ENCODE measurements at regions not wholly inside any gene's neighbourhood (a gene's known extent, or its start where the extent isn't known, plus 50 kb on each side); places are given as distances from the start of the nearest gene placed in this dataset.

DNA sequence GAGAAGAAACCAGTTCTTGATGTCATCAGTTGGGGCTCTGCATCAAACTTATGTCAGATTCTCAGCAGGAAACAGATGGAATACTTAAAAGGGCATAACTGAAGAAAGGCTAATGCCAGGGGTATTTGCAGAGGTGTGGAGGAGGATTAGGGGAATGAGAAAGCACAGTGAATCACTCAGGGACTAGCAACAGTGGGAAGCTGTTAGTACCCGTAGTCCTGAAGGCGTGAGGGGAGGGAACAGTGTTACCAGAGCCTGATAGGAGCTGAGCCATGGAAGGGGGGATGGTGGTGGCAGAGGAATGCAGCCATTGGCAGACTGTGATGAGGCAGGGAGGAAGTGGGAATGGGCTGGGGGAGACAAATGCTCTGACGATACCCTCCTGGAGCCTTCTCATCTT, 162.3 kb downstream of the UTP18 start:
- FAIRE-seq (no peak), DNase-seq (ENCODE audit: low read depth, low spot score) (no peak)
- Histone ChIP-seq H3K36me3 (ENCODE audit: control insufficient read depth in 2 of 2, extremely low read depth in 1 of 2, insufficient read depth in 2 of 2, low read length in 2 of 2) (no peaks in the 10 kb centered on the region), H3K4me3 (ENCODE audit: control insufficient read depth in 2 of 3, extremely low read depth in 1 of 3, insufficient read depth in 2 of 3, low read depth in 1 of 3, low read length in 3 of 3) (no peak overlapping the region), H3K9me3 (ENCODE audit: control insufficient read depth, low read depth, low read length) (no peaks in the 10 kb centered on the region), H3K9me1 (ENCODE audit: control insufficient read depth, extremely low read depth, insufficient read depth, low read length) (no peaks in the 10 kb centered on the region), H3K9ac (ENCODE audit: control insufficient read depth, extremely low read depth, insufficient read depth, low read length) (no peak overlapping the region), H2AFZ (ENCODE audit: control insufficient read depth, low read length) (no peak overlapping the region), H3K4me2 (ENCODE audit: control insufficient read depth, extremely low read depth, insufficient read depth, low read depth, low read length) (no peak overlapping the region), H4K20me1 (ENCODE audit: control insufficient read depth, extremely low read depth, insufficient read depth, low read length) (no peaks in the 10 kb centered on the region), H3K27me3 (ENCODE audit: control insufficient read depth, extremely low read depth, insufficient read depth, low read length) (no peaks in the 10 kb centered on the region), H3K79me2 (ENCODE audit: control insufficient read depth, insufficient read depth, low read length) (no peaks in the 10 kb centered on the region), H3K4me1 (ENCODE audit: control insufficient read depth, extremely low read depth, insufficient read depth, low read length) (no peaks in the 10 kb centered on the region), H3K27ac (ENCODE audit: control insufficient read depth, insufficient read depth, low read length) (no peak overlapping the region)
- dilution Hi-C loops (cut with MboI; ENCODE audit: extremely low pct_ligation_motif_present, low sequenced_read_pairs) = no loop called here
- TF ChIP-seq, protein P1, sequence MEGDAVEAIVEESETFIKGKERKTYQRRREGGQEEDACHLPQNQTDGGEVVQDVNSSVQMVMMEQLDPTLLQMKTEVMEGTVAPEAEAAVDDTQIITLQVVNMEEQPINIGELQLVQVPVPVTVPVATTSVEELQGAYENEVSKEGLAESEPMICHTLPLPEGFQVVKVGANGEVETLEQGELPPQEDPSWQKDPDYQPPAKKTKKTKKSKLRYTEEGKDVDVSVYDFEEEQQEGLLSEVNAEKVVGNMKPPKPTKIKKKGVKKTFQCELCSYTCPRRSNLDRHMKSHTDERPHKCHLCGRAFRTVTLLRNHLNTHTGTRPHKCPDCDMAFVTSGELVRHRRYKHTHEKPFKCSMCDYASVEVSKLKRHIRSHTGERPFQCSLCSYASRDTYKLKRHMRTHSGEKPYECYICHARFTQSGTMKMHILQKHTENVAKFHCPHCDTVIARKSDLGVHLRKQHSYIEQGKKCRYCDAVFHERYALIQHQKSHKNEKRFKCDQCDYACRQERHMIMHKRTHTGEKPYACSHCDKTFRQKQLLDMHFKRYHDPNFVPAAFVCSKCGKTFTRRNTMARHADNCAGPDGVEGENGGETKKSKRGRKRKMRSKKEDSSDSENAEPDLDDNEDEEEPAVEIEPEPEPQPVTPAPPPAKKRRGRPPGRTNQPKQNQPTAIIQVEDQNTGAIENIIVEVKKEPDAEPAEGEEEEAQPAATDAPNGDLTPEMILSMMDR (optimal IDR thresholded peaks at IDR 0.05 in 1 of 3, IDR thresholded peaks at IDR 0.05 in 1 of 3, conservative IDR thresholded peaks at IDR 0.05 in 1 of 3; ENCODE audit: extremely low read depth in 1 of 3, insufficient read depth in 2 of 3, low read length in 3 of 3) = no peak
- TF ChIP-seq EZH2 (IDR thresholded peaks at IDR 0.05; ENCODE audit: low read length) = no peak

DNA sequence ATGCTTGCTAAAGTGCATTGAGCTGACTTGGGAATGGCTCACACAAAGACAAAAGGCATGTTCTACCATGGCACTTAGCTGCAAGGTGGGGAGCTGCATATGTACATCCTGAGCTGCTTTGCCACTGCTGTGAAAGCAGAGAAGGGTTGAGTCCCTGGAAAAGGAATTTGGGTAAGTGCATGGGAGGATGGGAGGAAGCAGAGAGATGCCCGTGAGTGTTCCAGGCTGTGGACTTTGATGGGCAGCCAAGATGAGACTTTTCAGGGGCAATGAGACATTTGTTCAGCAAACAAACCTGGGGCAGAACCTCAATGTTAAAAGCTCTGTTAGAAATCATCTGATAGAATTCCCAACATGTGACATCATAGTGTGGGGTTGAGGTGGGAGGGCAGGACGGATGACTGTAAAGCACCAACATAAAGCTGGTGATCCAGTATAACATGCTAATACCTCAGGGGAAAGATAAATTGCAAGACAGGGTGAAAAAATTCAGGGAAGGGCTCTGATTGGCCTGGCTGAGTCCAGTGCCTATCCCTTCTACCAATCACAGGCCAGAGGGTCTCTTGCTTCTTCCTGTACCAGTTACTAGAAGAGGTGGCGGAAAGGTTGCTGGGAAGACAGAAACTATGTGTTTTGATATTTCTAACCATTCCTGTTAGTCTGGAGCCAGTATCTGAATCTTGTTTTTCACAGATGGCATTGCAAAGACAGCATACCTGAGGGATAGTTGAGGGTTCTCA, 163.2 kb downstream of the UTP18 start:
- no peak overlapping the region for H3K4me2 ChIP-seq (ENCODE audit: control insufficient read depth, extremely low read depth, insufficient read depth, low read depth, low read length)
- dilution Hi-C loops (cut with MboI; ENCODE audit: extremely low pct_ligation_motif_present, low sequenced_read_pairs) = no loop called here
- H2AFZ ChIP-seq (ENCODE audit: control insufficient read depth, low read length) = no peak overlapping the region
- H3K27me3 ChIP-seq (ENCODE audit: control insufficient read depth, extremely low read depth, insufficient read depth, low read length) = no peaks in the 10 kb centered on the region
- H3K79me2 ChIP-seq (ENCODE audit: control insufficient read depth, insufficient read depth, low read length) = no peaks in the 10 kb centered on the region
- no peak overlapping the region for H3K27ac ChIP-seq (ENCODE audit: control insufficient read depth, insufficient read depth, low read length)
- H3K4me3 ChIP-seq (ENCODE audit: control insufficient read depth in 2 of 3, extremely low read depth in 1 of 3, insufficient read depth in 2 of 3, low read depth in 1 of 3, low read length in 3 of 3) = no peak overlapping the region
- DNase-seq (ENCODE audit: low read depth, low spot score) (no peak), FAIRE-seq (no peak)
- no peak overlapping the region for H3K9ac ChIP-seq (ENCODE audit: control insufficient read depth, extremely low read depth, insufficient read depth, low read length)
- no peaks in the 10 kb centered on the region for H3K4me1 ChIP-seq (ENCODE audit: control insufficient read depth, extremely low read depth, insufficient read depth, low read length)
- no peaks in the 10 kb centered on the region for H4K20me1 ChIP-seq (ENCODE audit: control insufficient read depth, extremely low read depth, insufficient read depth, low read length)
- H3K36me3 ChIP-seq (ENCODE audit: control insufficient read depth in 2 of 2, extremely low read depth in 1 of 2, insufficient read depth in 2 of 2, low read length in 2 of 2) = no peaks in the 10 kb centered on the region
- H3K9me3 ChIP-seq (ENCODE audit: control insufficient read depth, low read depth, low read length) = no peaks in the 10 kb centered on the region
- TF ChIP-seq, protein P1 (optimal IDR thresholded peaks at IDR 0.05 in 1 of 3, IDR thresholded peaks at IDR 0.05 in 1 of 3, conservative IDR thresholded peaks at IDR 0.05 in 1 of 3; ENCODE audit: extremely low read depth in 1 of 3, insufficient read depth in 2 of 3, low read length in 3 of 3) = no peak
- TF ChIP-seq EZH2 (IDR thresholded peaks at IDR 0.05; ENCODE audit: low read length) = no peak
- H3K9me1 ChIP-seq (ENCODE audit: control insufficient read depth, extremely low read depth, insufficient read depth, low read length) = no peaks in the 10 kb centered on the region
